Neural progenitor cell (in vitro differentiated cells): ENCODE measurements at regions not wholly inside any gene's neighbourhood (a gene's known extent, or its start where the extent isn't known, plus 50 kb on each side); places are given as distances from the start of the nearest gene placed in this dataset.

Source experiments
- DNase-seq: peaks from one replicate; pipeline ENCODE4 v3.0.0-alpha.2; 2016; ENCODE audit warnings: low spot score
- H2AFZ ChIP-seq: fragments of 200-600 bp; sonication (generic); replicated peaks from 2 replicates; pipeline ENCODE4 v1.6.1; 2016; ENCODE audit warnings: antibody characterized with exemption
- H3F3A ChIP-seq: fragments of 200-600 bp; sonication (generic); 2 replicates; pipeline ENCODE4 v1.6.1; 2016; ENCODE audit warnings: antibody characterized with exemption, low read depth
- H3K27ac ChIP-seq: fragments of 200-600 bp; sonication (generic); 2 replicates; pipeline ENCODE4 v1.5.1; 2016; ENCODE audit warnings: mild to moderate bottlenecking
- H3K27me3 ChIP-seq: fragments of 200-600 bp; sonication (generic); 2 replicates; pipeline ENCODE4 v1.6.1; 2016; ENCODE audit warnings: mild to moderate bottlenecking, moderate library complexity
- H3K36me3 ChIP-seq: fragments of 200-600 bp; sonication (generic); 2 replicates; pipeline ENCODE4 v1.5.1; 2016
- H3K4me1 ChIP-seq: fragments of 200-600 bp; sonication (generic); 2 replicates; pipeline ENCODE4 v1.6.1; 2016; ENCODE audit warnings: mixed run types
- H3K4me2 ChIP-seq: fragments of 200-600 bp; sonication (generic); 2 replicates; pipeline ENCODE4 v1.6.1; 2016
- H3K4me3 ChIP-seq: fragments of 200-600 bp; sonication (generic); 2 replicates; pipeline ENCODE4 v1.5.1; 2016
- H3K79me2 ChIP-seq: fragments of 200-600 bp; sonication (generic); 2 replicates; pipeline ENCODE4 v1.6.1; 2016; ENCODE audit warnings: low read depth
- H3K9ac ChIP-seq: fragments of 200-600 bp; sonication (generic); 2 replicates; pipeline ENCODE4 v1.6.1; 2016
- H3K9me3 ChIP-seq: fragments of 200-600 bp; sonication (generic); 2 replicates; pipeline ENCODE4 v1.5.1; 2016; ENCODE audit warnings: low read depth
- H4K20me1 ChIP-seq: fragments of 200-600 bp; sonication (generic); 2 replicates; pipeline ENCODE4 v1.6.1; 2016; ENCODE audit warnings: low read depth
- H3K27ac Mint-ChIP-seq: 3 replicates; pipeline ENCODE4 v1.8.0; 2021; ENCODE audit warnings: mixed read lengths
- H3K27me3 Mint-ChIP-seq: 2 replicates; pipeline ENCODE4 v1.8.0; 2022; ENCODE audit warnings: low read depth, mild to moderate bottlenecking, inconsistent platforms, moderate library complexity, mixed read lengths; ENCODE audit not compliant: insufficient read depth
- H3K36me3 Mint-ChIP-seq: 3 replicates; pipeline ENCODE4 v1.8.0; 2021; ENCODE audit warnings: mixed read lengths
- H3K4me1 Mint-ChIP-seq: 3 replicates; pipeline ENCODE4 v1.8.0; 2021; ENCODE audit warnings: mixed read lengths
- H3K4me3 Mint-ChIP-seq: 3 replicates; pipeline ENCODE4 v1.8.0; 2021; ENCODE audit warnings: mild to moderate bottlenecking, moderate library complexity, mixed read lengths
- H3K9me3 Mint-ChIP-seq: 3 replicates; pipeline ENCODE4 v1.8.0; 2020; ENCODE audit warnings: mixed read lengths
- EZH2 ChIP-seq: fragments of 200-600 bp; sonication (generic); IDR thresholded peaks from 2 replicates; pipeline ENCODE4 v1.6.1; 2017; ENCODE audit warnings: antibody characterized with exemption, mild to moderate bottlenecking, moderate library complexity
- EZH2phosphoT487 ChIP-seq: fragments of 200-600 bp; sonication (generic); IDR thresholded peaks from 2 replicates; pipeline ENCODE4 v1.6.1; 2017; ENCODE audit warnings: antibody characterized with exemption
- TF ChIP-seq, protein P1 (sequence below): fragments of 200-600 bp; sonication (generic); IDR thresholded peaks from 2 replicates; pipeline ENCODE4 v1.5.1; 2017; ENCODE audit warnings: antibody characterized with exemption, mild to moderate bottlenecking

DNA sequence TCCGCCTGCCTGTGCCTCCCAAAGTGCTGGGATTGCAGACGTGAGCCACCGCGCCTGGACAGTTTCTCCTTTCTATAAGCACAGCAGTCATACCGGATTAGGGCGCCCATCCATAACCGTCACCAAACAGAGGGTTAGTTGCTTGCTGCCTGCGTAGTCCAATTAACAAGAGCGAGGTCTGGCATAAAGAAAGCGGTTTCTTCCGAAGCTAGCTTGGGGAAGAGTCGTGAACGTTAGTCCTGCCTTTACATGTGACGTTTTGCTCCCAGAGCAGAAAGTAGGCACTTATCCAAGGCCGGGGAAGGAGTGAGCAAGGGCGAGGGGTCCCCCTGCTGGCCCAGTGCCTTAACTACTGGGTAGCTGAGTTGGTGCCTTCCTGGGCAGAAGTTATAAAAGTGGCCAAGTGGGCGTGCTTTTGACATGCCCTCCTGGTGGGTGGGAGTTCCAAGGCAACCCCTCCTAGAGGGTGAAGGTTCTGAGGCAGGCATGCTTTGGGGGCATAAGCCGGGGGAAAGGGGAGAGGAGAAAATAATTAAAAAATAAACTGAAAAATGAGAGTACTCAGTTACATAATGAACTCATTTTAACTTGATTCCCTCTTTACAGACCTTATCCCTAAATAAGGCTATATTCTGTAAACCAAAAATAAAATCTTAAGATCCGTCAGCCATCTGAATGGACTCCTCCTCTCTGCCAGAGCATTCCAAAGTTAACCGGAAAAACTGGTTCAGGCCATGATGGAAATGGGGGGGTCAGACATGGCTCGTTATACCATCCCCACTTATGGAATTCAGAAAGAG is 88.0 kb downstream of the FAM217A start:
- H3F3A ChIP-seq, result no peaks in the 10 kb centered on the region
- peak overlapping the region; percentile 34 for H3K4me3 Mint-ChIP-seq
- peaks cover 18% of the 10 kb centered on the region for H3K4me1 ChIP-seq
- peaks cover 7% of the 10 kb centered on the region for H3K36me3 Mint-ChIP-seq
- no peak overlapping the region for H3K27ac ChIP-seq
- TF ChIP-seq EZH2phosphoT487, result no peak
- TF ChIP-seq, protein P1, sequence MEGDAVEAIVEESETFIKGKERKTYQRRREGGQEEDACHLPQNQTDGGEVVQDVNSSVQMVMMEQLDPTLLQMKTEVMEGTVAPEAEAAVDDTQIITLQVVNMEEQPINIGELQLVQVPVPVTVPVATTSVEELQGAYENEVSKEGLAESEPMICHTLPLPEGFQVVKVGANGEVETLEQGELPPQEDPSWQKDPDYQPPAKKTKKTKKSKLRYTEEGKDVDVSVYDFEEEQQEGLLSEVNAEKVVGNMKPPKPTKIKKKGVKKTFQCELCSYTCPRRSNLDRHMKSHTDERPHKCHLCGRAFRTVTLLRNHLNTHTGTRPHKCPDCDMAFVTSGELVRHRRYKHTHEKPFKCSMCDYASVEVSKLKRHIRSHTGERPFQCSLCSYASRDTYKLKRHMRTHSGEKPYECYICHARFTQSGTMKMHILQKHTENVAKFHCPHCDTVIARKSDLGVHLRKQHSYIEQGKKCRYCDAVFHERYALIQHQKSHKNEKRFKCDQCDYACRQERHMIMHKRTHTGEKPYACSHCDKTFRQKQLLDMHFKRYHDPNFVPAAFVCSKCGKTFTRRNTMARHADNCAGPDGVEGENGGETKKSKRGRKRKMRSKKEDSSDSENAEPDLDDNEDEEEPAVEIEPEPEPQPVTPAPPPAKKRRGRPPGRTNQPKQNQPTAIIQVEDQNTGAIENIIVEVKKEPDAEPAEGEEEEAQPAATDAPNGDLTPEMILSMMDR, result peak; percentile 89
- H3K9me3 ChIP-seq, result no peaks in the 10 kb centered on the region
- H3K27me3 ChIP-seq, result no peaks in the 10 kb centered on the region
- peak overlapping the region; percentile 83 for H3K27ac Mint-ChIP-seq
- peaks cover 32% of the 10 kb centered on the region for H3K4me1 Mint-ChIP-seq
- H2AFZ ChIP-seq, result no peak overlapping the region
- H3K27me3 Mint-ChIP-seq, result no peaks in the 10 kb centered on the region
- H3K4me2 ChIP-seq, result peak overlapping the region; percentile 24
- H3K4me3 ChIP-seq, result no peak overlapping the region
- peak; percentile 83 for DNase-seq
- H3K36me3 ChIP-seq, result no peaks in the 10 kb centered on the region
- H3K79me2 ChIP-seq, result peaks cover 37% of the 10 kb centered on the region
- peaks cover 50% of the 10 kb centered on the region for H4K20me1 ChIP-seq
- peaks cover 4% of the 10 kb centered on the region for H3K9me3 Mint-ChIP-seq
- H3K9ac ChIP-seq, result no peak overlapping the region

DNA sequence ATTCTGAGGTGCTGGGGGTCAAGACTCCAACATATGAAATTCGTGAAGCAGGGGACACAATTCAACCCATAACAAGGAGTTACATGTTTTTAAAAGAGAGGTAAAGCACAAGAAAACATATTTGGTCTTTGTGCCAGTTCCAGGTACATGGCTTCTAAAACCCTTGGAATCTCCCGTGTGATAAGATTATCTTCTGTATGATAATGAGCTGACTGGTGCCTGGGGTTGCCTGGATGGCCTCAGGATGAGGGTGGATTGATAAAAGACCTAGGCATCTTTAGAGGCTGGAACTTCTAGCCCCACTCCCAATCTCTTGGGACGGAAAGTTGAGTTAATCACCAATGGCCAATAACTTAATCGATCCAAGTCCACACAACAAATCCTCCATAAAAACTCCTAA is 87.0 kb downstream of the FAM217A start:
- Histone ChIP-seq H3K9ac (no peak overlapping the region), H3K9me3 (no peaks in the 10 kb centered on the region), H2AFZ (no peak overlapping the region), H3F3A (no peaks in the 10 kb centered on the region), H3K27me3 (no peaks in the 10 kb centered on the region), H3K4me2 (no peak overlapping the region), H3K27ac (no peak overlapping the region), H3K36me3 (no peaks in the 10 kb centered on the region), H4K20me1 (peaks cover 54% of the 10 kb centered on the region), H3K79me2 (peaks cover 48% of the 10 kb centered on the region), H3K4me1 (peaks cover 21% of the 10 kb centered on the region), H3K4me3 (no peak overlapping the region)
- Mint-ChIP-seq H3K4me3 (no peak overlapping the region), H3K36me3 (peaks cover under 1% of the 10 kb centered on the region), H3K27me3 (no peaks in the 10 kb centered on the region), H3K27ac (no peak overlapping the region), H3K9me3 (no peaks in the 10 kb centered on the region), H3K4me1 (peaks cover 34% of the 10 kb centered on the region)
- DNase-seq, result no peak
- TF ChIP-seq EZH2phosphoT487, result no peak
- TF ChIP-seq, protein P1, result no peak
- no peak for TF ChIP-seq EZH2

DNA sequence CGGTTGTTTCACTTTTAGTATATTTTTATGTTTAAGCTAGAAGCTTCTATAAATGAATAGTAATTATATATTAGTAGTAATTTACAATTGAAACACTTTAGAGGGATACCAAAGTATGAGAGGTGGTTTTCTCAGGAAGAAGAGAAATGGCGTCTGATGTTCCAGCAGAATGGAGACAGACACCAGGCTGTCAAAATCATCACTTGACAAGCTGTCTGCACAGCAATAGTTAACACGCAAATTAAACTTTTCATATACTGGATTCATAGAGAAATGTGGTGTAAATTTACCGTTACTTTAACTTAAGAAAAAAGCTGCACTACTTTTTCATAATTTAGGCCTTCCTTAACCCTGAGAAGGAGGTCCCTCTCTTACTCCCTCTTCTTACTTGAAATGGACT is 82.6 kb downstream of the FAM217A start:
- H3K9ac ChIP-seq, result no peak overlapping the region
- TF ChIP-seq, protein P1, result no peak
- TF ChIP-seq EZH2phosphoT487 (no peak), EZH2 (no peak)
- H3K79me2 ChIP-seq, result peaks cover 71% of the 10 kb centered on the region
- H3K4me1 Mint-ChIP-seq, result peaks cover 34% of the 10 kb centered on the region
- H3K9me3 ChIP-seq, result no peaks in the 10 kb centered on the region
- no peak overlapping the region for H2AFZ ChIP-seq
- H3K27me3 ChIP-seq, result no peaks in the 10 kb centered on the region
- H3K4me3 ChIP-seq, result no peak overlapping the region
- no peaks in the 10 kb centered on the region for H3K9me3 Mint-ChIP-seq
- peak overlapping the region; percentile 35 for H3K4me2 ChIP-seq
- peaks cover 71% of the 10 kb centered on the region for H4K20me1 ChIP-seq
- no peak overlapping the region for H3K27ac ChIP-seq
- H3K27ac Mint-ChIP-seq, result no peak overlapping the region
- H3K36me3 ChIP-seq, result no peaks in the 10 kb centered on the region
- no peak overlapping the region for H3K4me3 Mint-ChIP-seq
- DNase-seq, result no peak
- H3K27me3 Mint-ChIP-seq, result no peaks in the 10 kb centered on the region
- peaks cover 3% of the 10 kb centered on the region for H3K36me3 Mint-ChIP-seq
- H3F3A ChIP-seq, result peaks cover 6% of the 10 kb centered on the region
- peaks cover 20% of the 10 kb centered on the region for H3K4me1 ChIP-seq
